Activated gamma-delta T cell treated with anti-CD3 and anti-CD28 coated beads, Interleukin-2, amount 50 U/mL, for 16 hours (primary cell): ENCODE measurements at regions not wholly inside any gene's neighbourhood (a gene's known extent, or its start where the extent isn't known, plus 50 kb on each side); places are given as distances from the start of the nearest gene placed in this dataset.

Source experiments
- DNase-seq: peaks from one replicate; pipeline ENCODE4 v3.0.0-alpha.2; 2020; ENCODE audit warnings: low read depth

GRCh38 chrX:46298821-46299220, 246.4 kb downstream of the ZNF674 start:
- no peak for DNase-seq

- no peak for DNase-seq
Observed at GRCh38 chrX:46295963-46296362, 249.3 kb downstream of the ZNF674 start.

GRCh38 chrX:46294234-46294633, 251.0 kb downstream of the ZNF674 start:
- DNase-seq: no peak

- no peak for DNase-seq
Observed at GRCh38 chrX:46279925-46280313, 265.3 kb downstream of the ZNF674 start.

GRCh38 chrX:46279214-46279924, 265.9 kb downstream of the ZNF674 start:
- no peak for DNase-seq

- no peak for DNase-seq
Observed at GRCh38 chrX:46278572-46278971, 266.6 kb downstream of the ZNF674 start.

GRCh38 chrX:46268412-46268811, 276.8 kb downstream of the ZNF674 start:
- no peak for DNase-seq

GRCh38 chrX:46263494-46263893, 281.7 kb downstream of the ZNF674 start:
- no peak for DNase-seq

GRCh38 chrX:46262304-46262703, 282.9 kb downstream of the ZNF674 start:
- DNase-seq: no peak

GRCh38 chrX:46260499-46260898, 284.7 kb downstream of the ZNF674 start:
- DNase-seq: no peak

GRCh38 chrX:46258356-46258755, 286.9 kb downstream of the ZNF674 start:
- DNase-seq: no peak

GRCh38 chrX:46257451-46257879, 287.8 kb downstream of the ZNF674 start:
- no peak for DNase-seq

GRCh38 chrX:46256875-46257274, 288.3 kb downstream of the ZNF674 start:
- no peak for DNase-seq

GRCh38 chrX:46255046-46255445, 290.2 kb downstream of the ZNF674 start:
- no peak for DNase-seq

- DNase-seq: no peak
Observed at GRCh38 chrX:46254641-46255040, 290.6 kb downstream of the ZNF674 start.

GRCh38 chrX:46251755-46252154, 293.5 kb downstream of the ZNF674 start:
- DNase-seq: no peak

GRCh38 chrX:46250151-46250550, 295.1 kb downstream of the ZNF674 start:
- no peak for DNase-seq

- no peak for DNase-seq
Observed at GRCh38 chrX:46247456-46247855, 297.8 kb downstream of the ZNF674 start.

- no peak for DNase-seq
Observed at GRCh38 chrX:46244451-46244850, 300.8 kb downstream of the ZNF674 start.

- no peak for DNase-seq
Observed at GRCh38 chrX:46236411-46236810, 308.8 kb downstream of the ZNF674 start.

- no peak for DNase-seq
Observed at GRCh38 chrX:46235778-46236177, 309.4 kb downstream of the ZNF674 start.

- no peak for DNase-seq
Observed at GRCh38 chrX:46234775-46235174, 310.4 kb downstream of the ZNF674 start.

GRCh38 chrX:46228389-46228788, 316.8 kb downstream of the ZNF674 start:
- DNase-seq: no peak

GRCh38 chrX:46226422-46226821, 318.8 kb downstream of the ZNF674 start:
- DNase-seq: no peak
